ENCODE measurements at regions not wholly inside any gene's neighbourhood (a gene's known extent, or its start where the extent isn't known, plus 50 kb on each side); places are given as distances from the start of the nearest gene placed in this dataset.

DNA sequence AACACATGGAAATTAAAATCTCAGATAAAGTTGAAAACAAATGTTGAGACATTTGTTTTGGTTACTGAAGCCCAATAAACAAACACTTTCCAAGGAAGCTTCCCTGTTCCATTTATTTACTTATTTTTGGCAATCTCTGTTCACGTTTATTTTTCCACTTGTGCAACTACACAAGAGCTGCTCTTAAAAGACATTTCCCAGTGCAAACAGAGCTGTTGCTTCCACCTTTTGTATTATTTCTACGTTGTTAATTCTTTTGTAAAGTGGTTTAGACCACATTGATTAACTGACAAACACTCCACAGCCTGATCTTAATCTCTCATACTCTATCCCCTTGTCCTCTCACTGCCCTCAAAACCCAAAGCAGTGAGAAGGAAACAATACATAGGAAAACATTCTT, 757.6 kb downstream of the LIG4 start:
- TF ChIP-seq TAF1 (IDR thresholded peaks at IDR 0.05; ENCODE audit: borderline replicate concordance, low read depth, low read length) (no peak), POLR2AphosphoS5 (IDR thresholded peaks at IDR 0.05; ENCODE audit: low read depth, low read length) (no peak), CTCF (IDR thresholded peaks at IDR 0.05) (no peak), GABPA (IDR thresholded peaks at IDR 0.05; ENCODE audit: low read depth) (no peak), RFX5 (IDR thresholded peaks at IDR 0.05; ENCODE audit: low read length) (no peak), MAX (IDR thresholded peaks at IDR 0.05; ENCODE audit: low read depth) (no peak), EZH2phosphoT487 (IDR thresholded peaks at IDR 0.05; ENCODE audit: borderline replicate concordance, low read depth) (no peak), NFIC (IDR thresholded peaks at IDR 0.05; ENCODE audit: borderline replicate concordance) (no peak), RAD21 (IDR thresholded peaks at IDR 0.05; ENCODE audit: low read length) (no peak), MXI1 (IDR thresholded peaks at IDR 0.05; ENCODE audit: low read depth, low read length) (no peak), SMC3 (IDR thresholded peaks at IDR 0.05; ENCODE audit: low read depth, low read length) (no peak), REST (IDR thresholded peaks at IDR 0.05; ENCODE audit: low read depth, low read length) (no peak), TEAD4 (IDR thresholded peaks at IDR 0.05; ENCODE audit: borderline replicate concordance, insufficient read depth) (no peak), ELF1 (IDR thresholded peaks at IDR 0.05) (no peak)
